ENCODE measurements at regions not wholly inside any gene's neighbourhood (a gene's known extent, or its start where the extent isn't known, plus 50 kb on each side); places are given as distances from the start of the nearest gene placed in this dataset.
"Not testable (repeated sequence)": the region's sequence is repeated elsewhere in the genome, so short reads cannot be mapped to it uniquely, and the experiment has no call there.

- no peak for ATAC-seq
Observed at GRCh38 chr13:76609643-76610042, 276.6 kb downstream of the KCTD12 start.

GRCh38 chr13:76607866-76608265, 278.3 kb downstream of the KCTD12 start:
- ATAC-seq, result no peak

- ATAC-seq, result no peak
Observed at GRCh38 chr13:76600081-76600480, 286.1 kb downstream of the KCTD12 start.

- ATAC-seq, result no peak
Observed at GRCh38 chr13:76597868-76598267, 288.3 kb downstream of the KCTD12 start.

GRCh38 chr13:76596216-76596615, 290.0 kb downstream of the KCTD12 start:
- no peak for ATAC-seq

GRCh38 chr13:76594435-76594834, 291.8 kb downstream of the KCTD12 start:
- no peak for ATAC-seq

- no peak for ATAC-seq
Observed at GRCh38 chr13:76586842-76587241, 299.4 kb downstream of the KCTD12 start.

- ATAC-seq, result no peak
Observed at GRCh38 chr13:76579701-76580100, 306.5 kb downstream of the KCTD12 start.

- not testable (repeated sequence) for ATAC-seq
Observed at GRCh38 chr13:76575634-76576033, 310.6 kb downstream of the KCTD12 start.

- no peak for ATAC-seq
Observed at GRCh38 chr13:76570510-76570971, 315.7 kb downstream of the KCTD12 start.

GRCh38 chr13:76556627-76557026, 329.6 kb downstream of the KCTD12 start:
- no peak for ATAC-seq

- ATAC-seq, result no peak
Observed at GRCh38 chr13:76552807-76553206, 333.4 kb downstream of the KCTD12 start.

GRCh38 chr13:76552041-76552772, 334.0 kb downstream of the KCTD12 start:
- ATAC-seq, result no peak

- no peak for ATAC-seq
Observed at GRCh38 chr13:76542176-76542575, 344.0 kb downstream of the KCTD12 start.

- ATAC-seq, result no peak
Observed at GRCh38 chr13:76538004-76538403, 348.2 kb downstream of the KCTD12 start.

- no peak for ATAC-seq
Observed at GRCh38 chr13:76533251-76533650, 353.0 kb downstream of the KCTD12 start.

- no peak for ATAC-seq
Observed at GRCh38 chr13:76527041-76527440, 359.2 kb downstream of the KCTD12 start.

GRCh38 chr13:76523740-76524340, 362.4 kb downstream of the KCTD12 start:
- no peak for ATAC-seq

GRCh38 chr13:76522083-76522755, 364.0 kb downstream of the KCTD12 start:
- ATAC-seq, result no peak

- no peak for ATAC-seq
Observed at GRCh38 chr13:76519685-76520084, 366.5 kb downstream of the KCTD12 start.

- no peak for ATAC-seq
Observed at GRCh38 chr13:76516586-76516985, 369.6 kb downstream of the KCTD12 start.

- ATAC-seq, result no peak
Observed at GRCh38 chr13:76516013-76516412, 370.2 kb downstream of the KCTD12 start.

GRCh38 chr13:76512721-76513145, 373.5 kb downstream of the KCTD12 start:
- ATAC-seq, result peak; percentile 55

- ATAC-seq, result no peak
Observed at GRCh38 chr13:76505437-76505836, 380.8 kb downstream of the KCTD12 start.

All from esophagus mucosa (tissue), 1 donor.